GM21381 (cell line): ENCODE measurements at regions not wholly inside any gene's neighbourhood (a gene's known extent, or its start where the extent isn't known, plus 50 kb on each side); places are given as distances from the start of the nearest gene placed in this dataset.
"Not testable (repeated sequence)": the region's sequence is repeated elsewhere in the genome, so short reads cannot be mapped to it uniquely, and the experiment has no call there.

Experiments used
- ATAC-seq: cut with Tn5 transposase; IDR thresholded peaks from one replicate; pipeline ENCODE4 v1.9.1; 2021; ENCODE audit warnings: mild to moderate bottlenecking, moderate library complexity; ENCODE audit not compliant: unreplicated experiment

- ATAC-seq, result no peak
These were observed 106.7 kb downstream of the FAM174A start for GRCh38 chr5:100641833-100642232.

GRCh38 chr5:100643473-100643872 is 108.3 kb downstream of the FAM174A start:
- no peak for ATAC-seq

GRCh38 chr5:100644185-100644584 is 109.0 kb downstream of the FAM174A start:
- no peak for ATAC-seq

DNA sequence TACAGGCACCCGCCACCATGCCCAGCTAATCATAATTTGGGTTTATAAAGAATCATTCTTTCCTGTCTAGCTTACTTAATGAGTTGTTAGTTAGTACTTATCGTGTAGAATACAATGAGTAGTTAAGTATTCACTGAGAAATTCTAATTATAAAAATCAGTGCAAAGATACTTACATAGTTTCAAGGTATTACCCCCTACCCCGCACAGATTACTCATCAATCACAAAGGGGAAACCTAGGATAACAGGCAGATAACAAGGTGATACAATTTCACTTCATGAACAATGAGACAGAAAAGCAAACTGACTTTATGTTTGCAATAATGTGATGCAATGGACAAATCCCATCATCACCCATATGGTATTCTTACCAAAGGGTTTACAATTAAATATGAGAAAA is 109.6 kb downstream of the FAM174A start:
- ATAC-seq, result no peak

GRCh38 chr5:100646011-100646410 is 110.8 kb downstream of the FAM174A start:
- ATAC-seq, result no peak

DNA sequence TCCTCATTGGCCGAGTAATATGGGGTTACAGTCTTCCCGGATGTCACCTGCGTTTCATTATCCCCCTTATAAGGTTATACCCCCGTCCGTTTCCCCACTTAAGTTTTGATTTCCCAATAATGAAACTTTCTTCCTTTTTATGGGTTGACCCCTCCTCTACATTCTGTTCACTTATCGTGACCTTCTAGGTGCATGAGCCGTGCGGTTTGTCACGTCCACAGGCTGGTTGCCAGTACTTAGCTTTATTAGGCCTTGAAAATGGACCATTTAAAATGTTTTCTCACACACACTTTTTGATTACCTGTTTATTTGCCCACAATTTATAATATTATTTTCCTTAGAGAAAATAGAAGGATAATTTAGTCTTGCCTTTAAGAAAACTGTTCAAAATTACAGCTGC is 111.5 kb downstream of the FAM174A start:
- ATAC-seq, result no peak

- ATAC-seq, result peak; percentile 66
These were observed 112.5 kb downstream of the FAM174A start for GRCh38 chr5:100647461-100648230.

DNA sequence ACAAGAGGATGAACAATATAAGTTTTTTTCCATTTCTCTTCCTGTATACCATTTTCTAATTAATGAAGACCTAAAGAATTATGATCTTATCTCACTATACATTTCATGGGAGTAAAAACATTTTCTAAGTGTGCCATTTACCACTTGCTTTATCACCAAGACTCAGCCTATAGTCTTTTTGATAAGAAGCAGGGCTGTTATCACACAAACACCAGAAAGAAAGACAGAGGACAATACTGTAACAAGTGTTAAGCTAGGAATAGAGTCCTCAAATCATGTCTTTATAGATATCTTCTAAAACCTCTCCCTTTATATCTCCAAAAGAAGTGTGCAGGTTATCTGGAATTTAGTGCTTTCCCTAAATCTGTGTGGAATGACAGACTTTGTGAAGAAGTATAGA is 119.7 kb downstream of the FAM174A start:
- no peak for ATAC-seq

DNA sequence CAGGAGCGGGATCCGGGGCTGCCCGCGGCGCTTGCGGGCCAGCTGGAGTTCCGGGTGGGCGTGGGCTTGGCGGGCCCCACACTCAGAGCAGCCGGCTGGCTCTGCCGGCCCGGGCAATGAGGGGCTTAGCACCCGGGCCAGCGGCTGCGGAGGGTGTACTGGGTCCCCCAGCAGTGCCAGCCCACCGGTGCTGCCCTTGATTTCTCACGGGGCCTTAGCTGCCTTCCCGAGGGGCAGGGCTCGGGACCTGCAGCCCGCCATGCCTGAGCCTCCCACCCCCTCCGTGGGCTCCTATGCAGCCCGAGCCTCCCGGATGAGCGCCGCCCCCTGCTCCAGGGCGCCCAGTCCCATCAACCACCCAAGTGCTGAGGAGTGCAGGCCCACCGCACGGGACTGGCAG is 121.6 kb downstream of the FAM174A start:
- not testable (repeated sequence) for ATAC-seq

DNA sequence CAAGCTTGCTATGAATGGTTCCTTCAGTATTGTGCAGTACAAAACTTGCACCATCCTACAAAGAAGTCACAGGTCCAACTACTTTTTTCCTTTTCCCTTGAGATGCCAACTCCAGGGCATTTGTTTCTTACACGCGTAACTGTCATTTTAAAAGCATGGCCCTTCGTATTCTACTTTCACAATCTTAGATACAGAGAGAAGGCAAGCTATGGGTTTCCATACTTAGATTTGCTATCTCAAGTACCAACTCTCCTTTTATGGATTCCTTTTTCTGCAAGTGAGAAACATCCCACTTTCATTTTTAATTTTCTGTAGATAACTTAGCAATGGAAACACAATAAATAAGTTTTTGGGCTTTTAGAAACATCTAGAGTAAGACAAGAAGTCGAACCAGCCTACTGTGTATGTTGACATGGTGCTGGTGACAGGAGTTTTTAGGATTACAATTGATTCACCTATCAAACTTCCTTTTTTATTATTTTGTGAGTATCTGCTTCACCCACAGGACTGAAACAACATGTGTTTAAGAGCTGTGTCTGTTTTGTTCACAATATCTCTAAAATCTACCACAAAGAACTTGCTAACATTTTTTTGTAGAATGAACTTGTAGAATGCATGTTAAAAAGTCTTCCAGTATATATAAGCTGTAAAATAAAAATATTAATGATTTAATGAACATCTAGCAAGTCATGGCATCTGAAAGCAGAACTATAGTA is 124.1 kb downstream of the FAM174A start:
- ATAC-seq, result no peak

- no peak for ATAC-seq
These were observed 129.0 kb downstream of the FAM174A start for GRCh38 chr5:100664140-100664539.

- ATAC-seq, result peak; percentile 64
These were observed 132.0 kb downstream of the FAM174A start for GRCh38 chr5:100667161-100667630.

GRCh38 chr5:100668511-100668910 is 133.3 kb downstream of the FAM174A start:
- no peak for ATAC-seq

DNA sequence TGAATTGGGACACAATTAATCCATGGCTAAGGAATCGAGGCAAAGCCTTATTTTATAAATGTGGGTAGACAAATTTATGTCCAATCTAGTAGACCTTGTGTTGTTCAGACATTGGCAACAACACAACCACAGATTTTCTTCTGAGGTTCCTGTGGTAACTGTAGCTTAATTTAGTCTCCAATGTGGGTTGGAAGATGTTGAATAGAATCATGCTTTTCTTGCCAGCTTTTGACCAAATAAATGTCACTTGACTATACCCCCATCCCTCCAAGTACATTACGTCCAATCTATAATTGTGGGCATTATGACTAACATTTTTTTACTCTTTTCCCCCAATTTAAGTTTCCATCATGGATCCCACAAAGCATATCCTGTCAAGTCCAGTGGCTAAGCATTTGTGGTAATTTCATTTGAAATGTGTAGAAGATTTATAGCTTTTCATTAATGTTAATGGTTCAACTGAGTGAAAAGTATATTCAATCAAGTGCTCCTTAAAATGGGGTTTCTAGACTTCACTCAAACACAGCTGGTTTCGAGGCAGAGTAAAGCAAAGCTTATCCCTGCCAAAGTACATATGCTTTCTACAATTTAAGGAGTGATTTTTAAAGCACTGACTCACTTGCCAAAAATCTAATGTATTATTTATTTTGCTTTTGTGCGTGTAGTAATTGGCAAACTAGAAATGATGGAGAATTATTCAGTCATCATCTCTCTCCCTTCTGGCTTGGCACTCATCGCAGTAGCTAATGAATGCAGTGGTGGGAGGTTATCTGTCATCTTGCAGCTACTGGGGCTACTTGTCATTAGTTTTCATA is 141.8 kb downstream of the FAM174A start:
- ATAC-seq, result no peak

DNA sequence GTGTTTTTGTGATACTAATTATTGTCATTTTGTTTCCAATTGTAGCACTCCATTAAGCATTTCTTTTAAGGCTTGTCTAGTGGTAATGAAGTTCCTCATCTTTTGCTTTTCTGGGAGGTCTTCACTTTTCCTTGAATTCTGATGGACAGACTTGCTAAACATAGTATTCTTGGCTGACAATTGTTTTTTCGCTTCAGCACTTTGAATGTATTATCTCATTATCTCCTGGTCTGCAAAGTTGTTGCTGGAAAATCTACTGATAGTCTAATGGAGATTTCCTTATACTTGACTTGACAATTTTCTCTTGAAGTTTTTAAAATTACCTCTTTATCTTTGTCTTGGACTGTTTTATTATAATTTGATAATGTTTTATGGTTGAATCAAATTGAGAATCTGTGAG is 147.5 kb downstream of the FAM174A start:
- ATAC-seq, result no peak

DNA sequence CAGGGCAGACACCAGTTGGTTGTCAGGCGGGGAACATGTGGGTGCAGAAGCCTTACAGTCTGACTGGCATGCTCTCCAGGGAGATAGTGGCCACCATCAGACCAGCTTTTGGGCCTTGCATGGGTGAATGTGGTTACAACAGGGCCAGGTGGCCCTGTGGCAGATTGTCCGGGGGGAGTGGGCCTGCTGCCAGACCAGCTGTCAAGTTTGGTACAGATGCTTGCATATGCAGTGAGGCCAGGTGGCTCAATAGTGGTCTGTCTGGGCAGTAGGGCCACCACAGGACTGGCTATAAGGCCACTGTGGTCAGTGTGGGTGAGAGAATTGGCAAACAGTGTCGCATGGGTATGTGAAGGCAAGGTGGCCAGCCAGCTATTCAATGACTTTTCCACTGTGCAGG is 148.7 kb downstream of the FAM174A start:
- no peak for ATAC-seq

DNA sequence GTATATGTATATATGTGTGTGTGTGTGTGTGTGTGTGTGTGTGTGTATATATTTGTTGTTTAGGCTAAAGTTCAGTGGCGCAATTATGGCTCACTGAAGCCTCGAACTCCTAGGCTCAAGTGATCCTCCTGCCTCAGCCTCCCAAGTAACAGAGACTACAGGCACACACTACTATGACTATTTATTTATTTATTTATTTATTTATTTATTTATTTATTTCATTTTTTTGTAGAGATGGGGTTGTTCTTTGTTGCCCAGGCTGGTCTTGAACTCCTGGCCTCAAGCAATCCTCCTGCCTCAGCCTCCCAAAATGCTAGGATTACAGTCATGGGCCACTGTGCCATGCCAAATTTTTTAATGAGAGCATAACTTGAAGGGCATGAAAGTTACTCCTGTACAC is 149.9 kb downstream of the FAM174A start:
- not testable (repeated sequence) for ATAC-seq

GRCh38 chr5:100688834-100689233 is 153.7 kb downstream of the FAM174A start:
- not testable (repeated sequence) for ATAC-seq

DNA sequence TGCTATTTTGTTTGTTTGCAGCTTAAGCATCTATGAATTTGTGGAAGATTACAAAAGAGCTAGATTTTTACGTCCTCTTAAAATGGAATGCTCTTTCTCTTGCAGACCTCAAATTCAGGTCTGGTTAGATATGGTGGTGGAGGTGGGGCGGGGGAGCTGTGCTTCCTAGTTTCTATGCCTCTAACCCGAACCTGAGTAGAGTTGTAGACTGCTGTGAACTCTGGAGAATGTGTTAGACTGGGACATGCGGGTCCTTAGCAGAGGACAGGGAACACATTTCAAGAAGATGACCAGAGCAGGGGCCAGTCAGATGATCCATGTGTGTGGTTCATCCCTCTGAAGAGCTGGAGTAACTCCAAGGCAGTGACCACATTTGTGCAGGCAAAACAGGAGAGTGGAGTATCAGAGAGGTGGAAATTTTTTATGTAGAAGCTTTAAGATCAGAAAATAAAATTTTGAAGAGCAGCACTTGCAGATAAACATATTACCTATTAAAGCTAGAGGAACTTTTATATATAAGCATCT is 154.9 kb downstream of the FAM174A start:
- no peak for ATAC-seq

DNA sequence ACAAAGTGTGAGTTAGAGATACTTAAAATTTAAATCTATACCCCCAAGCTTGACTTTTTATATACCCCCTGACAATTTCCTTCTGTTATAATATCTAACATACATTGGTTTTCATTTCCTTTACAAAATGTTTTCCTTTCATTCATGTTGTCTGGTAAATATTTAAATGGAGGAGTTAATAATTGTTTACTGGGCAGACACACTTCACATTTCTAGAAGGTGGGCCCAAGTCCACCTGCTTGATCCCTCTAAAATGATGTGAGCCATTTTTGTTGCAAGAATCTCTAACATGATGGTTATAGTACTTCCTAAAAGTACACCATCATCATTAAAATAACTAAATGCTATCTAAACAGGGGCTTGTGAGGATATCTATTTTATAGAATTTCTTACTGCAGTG is 155.9 kb downstream of the FAM174A start:
- ATAC-seq, result no peak

DNA sequence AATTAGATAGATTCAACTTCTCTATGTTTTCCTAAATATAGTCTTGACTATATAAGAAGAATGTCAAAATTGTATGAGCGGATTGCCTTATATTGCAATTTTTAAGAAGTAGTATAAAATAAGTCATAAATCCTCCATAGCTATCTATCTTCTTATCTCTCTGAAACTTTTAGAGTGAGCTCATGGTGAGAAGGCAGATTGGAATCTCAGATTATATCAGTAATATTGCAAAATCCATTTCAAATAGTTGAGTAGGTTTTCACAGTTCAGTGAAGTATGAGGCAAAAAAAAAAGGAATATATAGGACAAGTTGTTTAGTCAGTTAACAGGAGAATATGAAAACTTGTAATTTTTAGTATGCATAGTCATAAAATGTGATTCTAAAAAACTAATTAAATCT is 156.4 kb downstream of the FAM174A start:
- no peak for ATAC-seq
